DND-41 (cell line): ENCODE measurements at regions not wholly inside any gene's neighbourhood (a gene's known extent, or its start where the extent isn't known, plus 50 kb on each side); places are given as distances from the start of the nearest gene placed in this dataset.

Experiments used
- EZH2 ChIP-seq: IDR thresholded peaks from 3 replicates; pipeline ENCODE4 v1.6.1; 2012; ENCODE audit warnings: borderline replicate concordance, low read depth, mild to moderate bottlenecking, moderate library complexity, low read length, inconsistent platforms; ENCODE audit not compliant: severe bottlenecking
- TF ChIP-seq, protein P1 (sequence below): IDR thresholded peaks from 2 replicates; pipeline ENCODE4 v1.5.1; 2012; ENCODE audit warnings: borderline replicate concordance, low read length, moderate library complexity, mild to moderate bottlenecking; ENCODE audit not compliant: poor library complexity, severe bottlenecking; ENCODE audit errors: extremely low read depth

DNA sequence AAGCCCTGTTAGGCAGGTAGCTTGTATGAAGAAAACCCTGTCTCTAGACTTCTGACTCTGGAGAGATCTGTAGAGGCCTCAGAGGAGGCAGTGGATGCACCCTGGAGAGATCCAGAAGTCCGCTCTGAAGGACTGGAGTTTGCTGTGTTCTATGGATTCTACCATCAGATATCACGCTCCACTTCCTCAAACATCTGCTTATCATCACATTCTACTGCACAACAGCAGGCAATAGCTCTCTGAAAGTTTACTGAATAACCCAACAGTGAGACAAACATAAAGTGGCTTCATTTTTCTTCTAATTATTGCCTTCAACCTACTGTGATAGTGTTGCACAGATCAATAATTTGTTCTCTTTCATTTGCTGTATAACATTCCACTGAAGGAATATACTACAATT is 59.0 kb upstream of the OR9Q1 start:
- TF ChIP-seq, protein P1, sequence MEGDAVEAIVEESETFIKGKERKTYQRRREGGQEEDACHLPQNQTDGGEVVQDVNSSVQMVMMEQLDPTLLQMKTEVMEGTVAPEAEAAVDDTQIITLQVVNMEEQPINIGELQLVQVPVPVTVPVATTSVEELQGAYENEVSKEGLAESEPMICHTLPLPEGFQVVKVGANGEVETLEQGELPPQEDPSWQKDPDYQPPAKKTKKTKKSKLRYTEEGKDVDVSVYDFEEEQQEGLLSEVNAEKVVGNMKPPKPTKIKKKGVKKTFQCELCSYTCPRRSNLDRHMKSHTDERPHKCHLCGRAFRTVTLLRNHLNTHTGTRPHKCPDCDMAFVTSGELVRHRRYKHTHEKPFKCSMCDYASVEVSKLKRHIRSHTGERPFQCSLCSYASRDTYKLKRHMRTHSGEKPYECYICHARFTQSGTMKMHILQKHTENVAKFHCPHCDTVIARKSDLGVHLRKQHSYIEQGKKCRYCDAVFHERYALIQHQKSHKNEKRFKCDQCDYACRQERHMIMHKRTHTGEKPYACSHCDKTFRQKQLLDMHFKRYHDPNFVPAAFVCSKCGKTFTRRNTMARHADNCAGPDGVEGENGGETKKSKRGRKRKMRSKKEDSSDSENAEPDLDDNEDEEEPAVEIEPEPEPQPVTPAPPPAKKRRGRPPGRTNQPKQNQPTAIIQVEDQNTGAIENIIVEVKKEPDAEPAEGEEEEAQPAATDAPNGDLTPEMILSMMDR = no peak
- TF ChIP-seq EZH2 = no peak
